OCI-LY3 (cell line): ENCODE measurements at regions not wholly inside any gene's neighbourhood (a gene's known extent, or its start where the extent isn't known, plus 50 kb on each side); places are given as distances from the start of the nearest gene placed in this dataset.
A peak's percentile ranks its signal among the peaks of the same experiment; 100 is the strongest.

Experiments used
- CTCF ChIP-seq: fragments of 200-600, 300-600 bp; sonication (generic); IDR thresholded peaks from 2 replicates; pipeline ENCODE4 v1.5.1; 2014; ENCODE audit warnings: antibody characterized with exemption, low read length, low read depth
- EZH2phosphoT487 ChIP-seq: fragments of 200-600 bp; shearing (Covaris generic); IDR thresholded peaks from 2 replicates; pipeline ENCODE4 v1.6.1; 2018; ENCODE audit warnings: antibody characterized with exemption, mixed run types, low read depth

- TF ChIP-seq CTCF, result peak; percentile 39
- TF ChIP-seq EZH2phosphoT487, result no peak
These were observed 53.5 kb downstream of the FSCB start for GRCh38 chr14:44453433-44454171.
